ENCODE measurements at regions not wholly inside any gene's neighbourhood (a gene's known extent, or its start where the extent isn't known, plus 50 kb on each side); places are given as distances from the start of the nearest gene placed in this dataset.

GRCh38 chr13:50414640-50415039 lies 399.4 kb downstream of the KCNRG start:
- no peaks in the 10 kb centered on the region for H3K9me3 ChIP-seq (ENCODE audit: low read depth, low read length, poor library complexity, severe bottlenecking)
- H3K36me3 ChIP-seq (ENCODE audit: insufficient read depth, low read length, poor library complexity, severe bottlenecking), result no peaks in the 10 kb centered on the region
- no peaks in the 10 kb centered on the region for H3K27me3 ChIP-seq (replicated peaks; ENCODE audit: insufficient read depth, low read depth, low read length, poor library complexity)
- no peak overlapping the region for H3K27ac ChIP-seq (ENCODE audit: low read depth, low read length, poor library complexity, severe bottlenecking)
- H3K4me1 ChIP-seq (ENCODE audit: insufficient read depth, low read length, poor library complexity, severe bottlenecking), result no peaks in the 10 kb centered on the region
- intact Hi-C loops (cut with micrococcal nuclease; ENCODE audit: unreplicated experiment), result no loop called here
- no peak overlapping the region for H3K4me3 ChIP-seq (ENCODE audit: low read depth, low read length, poor library complexity, severe bottlenecking)
- ChIA-PET CTCF (no interaction called here), POLR2A (ENCODE audit: low non-redundant PET) (no interaction called here)
- no peak for DNase-seq (ENCODE audit: low spot score)
- TF ChIP-seq CTCF (conservative IDR thresholded peaks at IDR 0.05; ENCODE audit: low read depth, low read length) (no peak), EZH2 (IDR thresholded peaks at IDR 0.05; ENCODE audit: borderline replicate concordance, low read depth, low read length, poor library complexity, severe bottlenecking) (no peak)
- no TSS peak for BruUV-seq (replicated peaks)

- ChIA-PET POLR2A (ENCODE audit: low non-redundant PET) (interaction anchor here (0.6 kb wide), 1 partner anchor 335 kb away, joined by 3 read pairs; no protein-coding TSS in a partner anchor), CTCF (no interaction called here)
- Histone ChIP-seq H3K9me3 (ENCODE audit: low read depth, low read length, poor library complexity, severe bottlenecking) (no peaks in the 10 kb centered on the region), H3K4me3 (ENCODE audit: low read depth, low read length, poor library complexity, severe bottlenecking) (no peak overlapping the region), H3K27me3 (replicated peaks; ENCODE audit: insufficient read depth, low read depth, low read length, poor library complexity) (no peaks in the 10 kb centered on the region), H3K4me1 (ENCODE audit: insufficient read depth, low read length, poor library complexity, severe bottlenecking) (no peaks in the 10 kb centered on the region), H3K27ac (ENCODE audit: low read depth, low read length, poor library complexity, severe bottlenecking) (no peak overlapping the region), H3K36me3 (ENCODE audit: insufficient read depth, low read length, poor library complexity, severe bottlenecking) (no peaks in the 10 kb centered on the region)
- intact Hi-C loops (cut with micrococcal nuclease; ENCODE audit: unreplicated experiment), result no loop called here
- no peak for TF ChIP-seq CTCF (conservative IDR thresholded peaks at IDR 0.05; ENCODE audit: low read depth, low read length)
- TF ChIP-seq EZH2 (IDR thresholded peaks at IDR 0.05; ENCODE audit: borderline replicate concordance, low read depth, low read length, poor library complexity, severe bottlenecking), result no peak
- no peak for DNase-seq (ENCODE audit: low spot score)
- BruUV-seq (replicated peaks), result no TSS peak
These were observed 400.2 kb downstream of the KCNRG start for GRCh38 chr13:50415428-50415827.

GRCh38 chr13:50417597-50417996 lies 402.4 kb downstream of the KCNRG start:
- Histone ChIP-seq H3K36me3 (ENCODE audit: insufficient read depth, low read length, poor library complexity, severe bottlenecking) (no peaks in the 10 kb centered on the region), H3K9me3 (ENCODE audit: low read depth, low read length, poor library complexity, severe bottlenecking) (no peaks in the 10 kb centered on the region), H3K4me1 (ENCODE audit: insufficient read depth, low read length, poor library complexity, severe bottlenecking) (no peaks in the 10 kb centered on the region), H3K27ac (ENCODE audit: low read depth, low read length, poor library complexity, severe bottlenecking) (no peak overlapping the region), H3K4me3 (ENCODE audit: low read depth, low read length, poor library complexity, severe bottlenecking) (no peak overlapping the region), H3K27me3 (replicated peaks; ENCODE audit: insufficient read depth, low read depth, low read length, poor library complexity) (no peaks in the 10 kb centered on the region)
- no peak for TF ChIP-seq CTCF (conservative IDR thresholded peaks at IDR 0.05; ENCODE audit: low read depth, low read length)
- no peak for TF ChIP-seq EZH2 (IDR thresholded peaks at IDR 0.05; ENCODE audit: borderline replicate concordance, low read depth, low read length, poor library complexity, severe bottlenecking)
- POLR2A ChIA-PET (ENCODE audit: low non-redundant PET), result no interaction called here
- BruUV-seq (replicated peaks), result no TSS peak
- DNase-seq (ENCODE audit: low spot score), result no peak
- intact Hi-C loops (cut with micrococcal nuclease; ENCODE audit: unreplicated experiment), result no loop called here
- CTCF ChIA-PET, result no interaction called here
